ENCODE measurements at regions not wholly inside any gene's neighbourhood (a gene's known extent, or its start where the extent isn't known, plus 50 kb on each side); places are given as distances from the start of the nearest gene placed in this dataset.

GRCh38 chr5:82356808-82357671, 78.9 kb upstream of the RPS23 start:
- no peaks in the 10 kb centered on the region for H3K36me3 Mint-ChIP-seq
- no peaks in the 10 kb centered on the region for H3K9me3 Mint-ChIP-seq
- DNase-seq, result peak; percentile 88
- peaks cover 52% of the 10 kb centered on the region for H3K4me1 Mint-ChIP-seq (ENCODE audit: low read depth)
- peak overlapping the region; percentile 99 for H3K27ac Mint-ChIP-seq
- H3K27me3 Mint-ChIP-seq, result no peaks in the 10 kb centered on the region
- ChIA-PET CTCF (interaction anchor here (0.9 to 1.4 kb wide), 4 partner anchors 9 to 138 kb away, joined by 3 to 5 read pairs (median 4); no protein-coding TSS in a partner anchor), POLR2A (interaction anchor here (0.7 to 1.7 kb wide), 2 partner anchors 32 to 505 kb away, joined by 4 to 9 read pairs; no protein-coding TSS in a partner anchor)
- H3K4me3 Mint-ChIP-seq, result peak overlapping the region; percentile 62
- intact Hi-C loops (cut with micrococcal nuclease), result loop anchor here (1.0 to 10.0 kb wide), 11 partner anchors 8 to 1116 kb away; partner anchors contain the start of genes RPS23, SSBP2, TMEM167A and XRCC4

GRCh38 chr5:82356021-82356420, 77.9 kb upstream of the RPS23 start:
- Mint-ChIP-seq H3K9me3 (no peaks in the 10 kb centered on the region), H3K27ac (peak overlapping the region; percentile 25), H3K27me3 (no peaks in the 10 kb centered on the region), H3K4me3 (no peak overlapping the region), H3K36me3 (no peaks in the 10 kb centered on the region), H3K4me1 (ENCODE audit: low read depth) (peaks cover 54% of the 10 kb centered on the region)
- intact Hi-C loops (cut with micrococcal nuclease), result loop anchor here (2.0 to 10.0 kb wide), 7 partner anchors 139 to 1117 kb away; partner anchors contain the start of gene SSBP2
- DNase-seq, result no peak
- ChIA-PET POLR2A (no interaction called here), CTCF (no interaction called here)

GRCh38 chr5:82355496-82355895, 77.3 kb upstream of the RPS23 start:
- Mint-ChIP-seq H3K9me3 (no peaks in the 10 kb centered on the region), H3K36me3 (no peaks in the 10 kb centered on the region), H3K27ac (no peak overlapping the region), H3K4me1 (ENCODE audit: low read depth) (peaks cover 49% of the 10 kb centered on the region), H3K4me3 (no peak overlapping the region), H3K27me3 (no peaks in the 10 kb centered on the region)
- POLR2A ChIA-PET, result no interaction called here
- no peak for DNase-seq
- intact Hi-C loops (cut with micrococcal nuclease), result loop anchor here (5.0 to 10.0 kb wide), 3 partner anchors 139 to 603 kb away; partner anchors contain the start of gene SSBP2
- CTCF ChIA-PET, result no interaction called here

- Mint-ChIP-seq H3K36me3 (no peaks in the 10 kb centered on the region), H3K4me3 (no peak overlapping the region), H3K9me3 (no peaks in the 10 kb centered on the region), H3K27ac (no peak overlapping the region), H3K27me3 (no peaks in the 10 kb centered on the region), H3K4me1 (ENCODE audit: low read depth) (peaks cover 46% of the 10 kb centered on the region)
- no peak for DNase-seq
- CTCF ChIA-PET, result interaction anchor here (1.1 to 1.2 kb wide), 2 partner anchors 140 to 1075 kb away, joined by 5 read pairs; no protein-coding TSS in a partner anchor
- intact Hi-C loops (cut with micrococcal nuclease), result loop anchor here (5.0 to 10.0 kb wide), 3 partner anchors 140 to 603 kb away; partner anchors contain the start of gene SSBP2
- POLR2A ChIA-PET, result no interaction called here
These were observed 76.9 kb upstream of the RPS23 start for GRCh38 chr5:82355053-82355452.

- Mint-ChIP-seq H3K4me1 (ENCODE audit: low read depth) (peaks cover 43% of the 10 kb centered on the region), H3K9me3 (no peaks in the 10 kb centered on the region), H3K4me3 (no peak overlapping the region), H3K27ac (no peak overlapping the region), H3K27me3 (no peaks in the 10 kb centered on the region), H3K36me3 (no peaks in the 10 kb centered on the region)
- no peak for DNase-seq
- ChIA-PET CTCF (interaction anchor here (1.1 to 1.2 kb wide), 2 partner anchors 140 to 1075 kb away, joined by 5 read pairs; no protein-coding TSS in a partner anchor), POLR2A (no interaction called here)
- intact Hi-C loops (cut with micrococcal nuclease), result loop anchor here (5.0 to 10.0 kb wide), 3 partner anchors 113 to 170 kb away; no protein-coding TSS in a partner anchor
These were observed 76.4 kb upstream of the RPS23 start for GRCh38 chr5:82354543-82354942.

- Mint-ChIP-seq H3K4me1 (ENCODE audit: low read depth) (peaks cover 36% of the 10 kb centered on the region), H3K36me3 (no peaks in the 10 kb centered on the region), H3K9me3 (no peaks in the 10 kb centered on the region), H3K27me3 (no peaks in the 10 kb centered on the region), H3K4me3 (no peak overlapping the region), H3K27ac (no peak overlapping the region)
- CTCF ChIA-PET, result interaction anchor here (0.9 to 5.2 kb wide), 8 partner anchors 42 to 1078 kb away, joined by 3 to 50 read pairs (median 4); no protein-coding TSS in a partner anchor
- POLR2A ChIA-PET, result no interaction called here
- no peak for DNase-seq
- intact Hi-C loops (cut with micrococcal nuclease), result loop anchor here (2.0 to 10.0 kb wide), 4 partner anchors 114 to 287 kb away; no protein-coding TSS in a partner anchor
These were observed 75.4 kb upstream of the RPS23 start for GRCh38 chr5:82353522-82353921.

- no peak overlapping the region for H3K4me3 Mint-ChIP-seq
- intact Hi-C loops (cut with micrococcal nuclease), result loop anchor here (2.0 to 10.0 kb wide), 4 partner anchors 115 to 289 kb away; no protein-coding TSS in a partner anchor
- H3K4me1 Mint-ChIP-seq (ENCODE audit: low read depth), result peaks cover 24% of the 10 kb centered on the region
- H3K27me3 Mint-ChIP-seq, result no peaks in the 10 kb centered on the region
- DNase-seq, result no peak
- H3K36me3 Mint-ChIP-seq, result no peaks in the 10 kb centered on the region
- CTCF ChIA-PET, result interaction anchor here (0.6 to 5.2 kb wide), 27 partner anchors 13 to 1211 kb away, joined by 3 to 50 read pairs (median 3); no protein-coding TSS in a partner anchor
- H3K9me3 Mint-ChIP-seq, result no peaks in the 10 kb centered on the region
- no peak overlapping the region for H3K27ac Mint-ChIP-seq
- POLR2A ChIA-PET, result no interaction called here
These were observed 74.1 kb upstream of the RPS23 start for GRCh38 chr5:82352146-82352791.

GRCh38 chr5:82351754-82352145, 73.6 kb upstream of the RPS23 start:
- H3K27me3 Mint-ChIP-seq, result no peaks in the 10 kb centered on the region
- H3K36me3 Mint-ChIP-seq, result no peaks in the 10 kb centered on the region
- peaks cover 18% of the 10 kb centered on the region for H3K4me1 Mint-ChIP-seq (ENCODE audit: low read depth)
- no peak overlapping the region for H3K4me3 Mint-ChIP-seq
- H3K27ac Mint-ChIP-seq, result no peak overlapping the region
- H3K9me3 Mint-ChIP-seq, result no peaks in the 10 kb centered on the region
- ChIA-PET POLR2A (no interaction called here), CTCF (interaction anchor here (0.6 to 5.2 kb wide), 22 partner anchors 33 to 1211 kb away, joined by 3 to 50 read pairs (median 3); no protein-coding TSS in a partner anchor)
- intact Hi-C loops (cut with micrococcal nuclease), result loop anchor here (1.0 to 10.0 kb wide), 7 partner anchors 116 to 1213 kb away; no protein-coding TSS in a partner anchor
- no peak for DNase-seq

GRCh38 chr5:82351297-82351696, 73.1 kb upstream of the RPS23 start:
- peaks cover 16% of the 10 kb centered on the region for H3K4me1 Mint-ChIP-seq (ENCODE audit: low read depth)
- ChIA-PET POLR2A (no interaction called here), CTCF (interaction anchor here (0.6 to 5.2 kb wide), 17 partner anchors 10 to 1212 kb away, joined by 3 to 50 read pairs (median 3); no protein-coding TSS in a partner anchor)
- H3K4me3 Mint-ChIP-seq, result no peak overlapping the region
- no peak overlapping the region for H3K27ac Mint-ChIP-seq
- intact Hi-C loops (cut with micrococcal nuclease), result loop anchor here (1.0 to 10.0 kb wide), 6 partner anchors 116 to 1213 kb away; no protein-coding TSS in a partner anchor
- no peak for DNase-seq
- H3K27me3 Mint-ChIP-seq, result no peaks in the 10 kb centered on the region
- no peaks in the 10 kb centered on the region for H3K36me3 Mint-ChIP-seq
- no peaks in the 10 kb centered on the region for H3K9me3 Mint-ChIP-seq

- Mint-ChIP-seq H3K4me3 (no peak overlapping the region), H3K27ac (no peak overlapping the region), H3K9me3 (no peaks in the 10 kb centered on the region), H3K4me1 (ENCODE audit: low read depth) (peaks cover 8% of the 10 kb centered on the region), H3K27me3 (no peaks in the 10 kb centered on the region), H3K36me3 (no peaks in the 10 kb centered on the region)
- CTCF ChIA-PET, result interaction anchor here (1.2 to 5.2 kb wide), 7 partner anchors 12 to 444 kb away, joined by 3 to 50 read pairs (median 3); no protein-coding TSS in a partner anchor
- POLR2A ChIA-PET, result no interaction called here
- intact Hi-C loops (cut with micrococcal nuclease), result loop anchor here (5.0 to 10.0 kb wide), 3 partner anchors 118 to 175 kb away; no protein-coding TSS in a partner anchor
- peak; percentile 71 for DNase-seq
These were observed 71.5 kb upstream of the RPS23 start for GRCh38 chr5:82349652-82350051.

GRCh38 chr5:82348784-82349425, 70.8 kb upstream of the RPS23 start:
- CTCF ChIA-PET, result interaction anchor here (0.7 to 5.2 kb wide), 7 partner anchors 11 to 1081 kb away, joined by 3 to 50 read pairs (median 3); no protein-coding TSS in a partner anchor
- intact Hi-C loops (cut with micrococcal nuclease), result no loop called here
- H3K9me3 Mint-ChIP-seq, result no peaks in the 10 kb centered on the region
- no peak for DNase-seq
- POLR2A ChIA-PET, result no interaction called here
- no peak overlapping the region for H3K4me3 Mint-ChIP-seq
- peaks cover under 1% of the 10 kb centered on the region for H3K27me3 Mint-ChIP-seq
- no peaks in the 10 kb centered on the region for H3K36me3 Mint-ChIP-seq
- H3K27ac Mint-ChIP-seq, result no peak overlapping the region
- peaks cover 4% of the 10 kb centered on the region for H3K4me1 Mint-ChIP-seq (ENCODE audit: low read depth)
